ENCODE measurements at regions not wholly inside any gene's neighbourhood (a gene's known extent, or its start where the extent isn't known, plus 50 kb on each side); places are given as distances from the start of the nearest gene placed in this dataset.

DNA sequence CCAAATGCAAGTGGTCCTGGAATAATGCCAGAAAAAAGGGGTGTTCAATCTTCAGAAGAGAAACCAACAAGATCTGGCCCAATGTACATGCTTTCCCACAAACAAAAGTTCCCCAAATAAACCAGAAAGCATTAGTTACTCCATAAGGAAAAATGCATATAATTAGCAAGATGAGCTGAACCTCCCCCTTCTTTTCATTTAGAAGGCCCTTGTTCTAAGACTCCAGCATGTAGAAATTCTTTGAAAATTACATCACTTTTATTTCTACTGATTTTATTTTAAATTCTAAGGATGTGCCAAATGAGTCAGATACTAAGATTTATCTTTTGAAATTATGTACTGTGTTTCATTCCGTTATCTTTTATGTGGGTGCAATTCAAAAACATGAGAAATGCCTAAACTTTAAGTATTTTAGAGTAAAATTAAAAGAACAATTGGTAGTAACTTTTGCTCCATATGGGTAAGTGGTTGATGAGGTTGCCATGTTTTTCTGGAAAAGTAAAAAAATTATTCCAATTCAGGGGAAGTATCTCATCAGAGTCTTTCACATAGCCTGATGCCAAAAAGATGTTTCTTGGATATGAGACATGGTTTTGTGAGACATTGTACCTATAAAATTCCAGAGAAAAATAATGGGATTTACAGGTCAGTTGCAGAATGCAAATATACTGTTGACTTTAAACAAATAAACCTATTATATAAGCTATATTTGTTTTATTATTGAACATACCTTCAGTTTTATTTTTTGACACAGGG lies 106.5 kb upstream of the CCDC112 start:
- DNase-seq (ENCODE audit: low spot score): peak; percentile 24

DNA sequence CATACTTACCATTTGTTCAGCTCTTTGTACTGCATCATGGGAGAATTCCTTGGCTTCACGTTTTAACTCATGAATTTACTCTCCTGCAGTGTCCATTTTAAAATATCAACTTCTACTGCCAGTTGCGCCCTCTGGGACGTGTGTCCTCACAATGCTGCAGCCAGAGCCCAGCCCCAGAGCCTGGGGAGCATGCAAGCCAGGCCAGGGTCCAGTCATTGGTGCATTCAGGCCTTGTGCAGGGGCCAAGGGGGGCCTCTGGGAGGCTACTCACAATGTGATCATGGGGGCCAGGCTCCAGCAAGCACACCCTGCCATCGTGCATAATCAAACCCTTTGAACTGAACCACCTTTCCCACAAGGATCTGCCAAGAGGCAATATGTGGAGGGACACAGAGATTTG lies 105.6 kb upstream of the CCDC112 start:
- DNase-seq (ENCODE audit: low spot score): no peak

DNA sequence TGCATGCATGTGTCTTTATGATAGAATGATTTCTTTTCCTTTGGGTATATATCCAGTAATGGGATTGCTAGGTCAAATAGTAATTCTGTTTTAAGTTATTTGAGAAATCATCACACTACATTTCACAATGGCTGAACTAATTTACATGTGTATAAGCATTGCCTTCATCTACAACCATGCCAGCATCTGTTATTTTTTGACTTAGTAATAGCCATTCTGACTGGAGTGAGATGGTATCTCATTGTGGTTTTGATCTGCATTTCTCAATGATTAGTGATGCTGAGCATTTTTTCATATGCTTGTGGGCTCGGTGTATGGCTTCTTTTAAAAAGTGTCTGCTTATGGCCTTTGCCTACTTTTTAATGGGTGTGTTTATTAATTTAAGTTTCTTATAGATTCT lies 102.3 kb upstream of the CCDC112 start:
- DNase-seq (ENCODE audit: low spot score): no peak

DNA sequence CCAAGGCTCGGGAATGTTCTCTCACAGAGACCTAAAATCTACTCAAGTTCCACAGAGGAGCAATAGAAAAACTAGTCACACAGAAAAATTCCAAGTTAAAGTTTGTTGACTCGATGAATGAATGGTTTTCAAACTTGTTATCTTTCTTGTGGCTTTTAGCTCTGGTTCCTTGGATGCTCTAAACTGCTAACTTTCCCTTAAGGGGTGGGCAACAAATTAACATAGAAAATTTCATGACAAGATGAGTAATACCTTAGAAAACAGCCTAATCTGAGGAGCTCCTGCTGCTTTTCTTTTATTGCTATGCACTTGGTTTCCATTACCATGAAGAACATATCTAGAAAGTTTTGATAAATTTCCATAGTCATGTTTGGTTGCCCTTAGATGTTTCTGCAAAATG lies 100.2 kb upstream of the CCDC112 start:
- DNase-seq (ENCODE audit: low spot score): no peak

DNA sequence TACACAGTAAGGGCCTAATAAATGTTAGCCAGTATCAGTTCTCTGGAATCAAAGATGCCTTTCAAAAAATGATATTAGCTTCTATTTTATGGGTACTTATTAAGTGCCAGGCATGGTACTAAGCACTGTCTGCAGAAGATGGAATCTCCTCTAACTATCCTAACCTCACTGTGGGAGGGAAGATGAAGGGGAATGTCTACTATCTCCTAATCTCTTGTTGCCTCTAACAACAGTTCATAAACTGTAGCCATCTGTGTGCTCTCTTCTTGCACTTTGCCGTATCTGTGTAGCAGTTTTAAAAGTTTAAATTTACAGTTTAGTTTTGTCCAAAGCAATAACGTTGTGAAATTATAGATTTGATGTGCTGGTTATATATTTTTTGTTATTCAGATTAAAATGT lies 99.6 kb upstream of the CCDC112 start:
- DNase-seq (ENCODE audit: low spot score): no peak

DNA sequence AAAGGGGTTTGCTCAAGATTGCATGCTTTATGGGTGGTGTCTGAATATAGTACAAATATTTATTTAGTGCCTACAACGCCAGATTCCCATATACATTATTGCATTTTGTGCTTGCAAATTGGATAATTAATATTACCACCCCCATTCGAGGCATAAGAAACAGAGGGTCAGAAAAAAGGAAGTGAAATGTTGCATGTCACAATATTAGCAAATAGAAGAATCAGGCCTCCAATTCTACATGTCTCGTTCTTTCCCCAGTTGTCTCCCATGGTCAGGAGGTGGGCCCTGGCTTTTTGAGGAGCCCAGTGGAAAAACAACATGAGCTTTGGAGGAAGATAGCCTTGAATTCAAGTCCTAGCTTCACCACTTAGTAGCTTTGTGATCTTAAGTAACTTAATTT lies 98.1 kb upstream of the CCDC112 start:
- DNase-seq (ENCODE audit: low spot score): no peak

DNA sequence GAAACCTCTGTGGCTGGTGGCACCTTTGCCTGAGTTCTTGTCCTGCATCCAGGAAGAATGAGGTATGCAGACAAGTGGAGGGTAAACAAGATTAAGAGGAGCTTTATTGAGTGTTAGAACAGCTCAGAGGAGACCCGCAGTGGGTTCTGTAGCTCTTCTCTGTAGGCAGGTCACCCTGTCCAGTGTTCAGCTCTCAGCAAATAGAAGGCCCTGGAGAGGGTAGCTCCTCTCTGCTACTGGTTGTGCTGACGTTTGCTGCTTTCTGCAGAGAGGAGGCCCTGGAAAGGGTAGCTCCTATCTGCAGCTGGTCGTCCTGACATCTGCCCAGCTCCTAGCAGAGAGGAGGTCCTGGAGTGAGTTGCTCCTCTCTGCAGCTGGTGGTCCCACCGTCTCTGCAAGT lies 96.8 kb upstream of the CCDC112 start:
- no peak for DNase-seq (ENCODE audit: low spot score)

DNA sequence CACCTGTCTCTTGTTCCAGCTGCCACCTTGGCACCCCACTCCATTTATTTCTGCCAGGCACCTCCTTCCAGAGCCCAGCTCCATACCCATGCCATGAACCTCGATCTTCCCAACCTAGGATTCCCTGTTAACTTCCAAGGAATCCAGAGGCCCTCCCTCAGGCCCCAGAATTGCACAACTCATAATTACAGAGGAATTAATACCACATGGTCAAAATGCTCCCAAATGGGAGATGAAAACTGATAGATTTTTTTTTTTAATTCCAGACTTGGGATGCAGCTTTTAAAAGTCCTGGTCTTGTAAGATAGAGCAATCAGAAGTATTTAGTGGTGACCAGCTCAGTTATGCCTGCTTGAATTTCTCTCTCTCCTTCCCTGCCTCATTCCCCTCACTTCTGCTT lies 96.2 kb upstream of the CCDC112 start:
- peak; percentile 62 for DNase-seq (ENCODE audit: low spot score)

DNA sequence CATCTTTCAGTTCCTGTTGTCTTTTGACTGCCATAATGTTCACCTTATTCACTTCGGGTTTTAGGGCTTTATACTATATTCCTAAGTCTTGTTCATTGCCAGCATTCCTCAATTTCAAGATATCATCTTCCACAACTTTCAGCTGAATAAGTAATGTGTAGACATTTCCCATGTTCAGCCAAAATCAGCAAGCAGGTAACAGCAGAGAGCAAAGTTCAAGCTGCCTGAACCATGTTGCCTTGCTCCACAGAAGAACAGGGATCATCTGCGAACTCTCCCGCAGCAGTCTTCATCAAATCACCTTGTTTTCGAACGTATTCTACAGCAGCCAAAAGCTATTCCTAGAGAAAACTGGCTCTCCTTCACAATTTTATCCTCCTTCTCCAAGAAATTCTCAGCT lies 95.3 kb upstream of the CCDC112 start:
- DNase-seq (ENCODE audit: low spot score): no peak

DNA sequence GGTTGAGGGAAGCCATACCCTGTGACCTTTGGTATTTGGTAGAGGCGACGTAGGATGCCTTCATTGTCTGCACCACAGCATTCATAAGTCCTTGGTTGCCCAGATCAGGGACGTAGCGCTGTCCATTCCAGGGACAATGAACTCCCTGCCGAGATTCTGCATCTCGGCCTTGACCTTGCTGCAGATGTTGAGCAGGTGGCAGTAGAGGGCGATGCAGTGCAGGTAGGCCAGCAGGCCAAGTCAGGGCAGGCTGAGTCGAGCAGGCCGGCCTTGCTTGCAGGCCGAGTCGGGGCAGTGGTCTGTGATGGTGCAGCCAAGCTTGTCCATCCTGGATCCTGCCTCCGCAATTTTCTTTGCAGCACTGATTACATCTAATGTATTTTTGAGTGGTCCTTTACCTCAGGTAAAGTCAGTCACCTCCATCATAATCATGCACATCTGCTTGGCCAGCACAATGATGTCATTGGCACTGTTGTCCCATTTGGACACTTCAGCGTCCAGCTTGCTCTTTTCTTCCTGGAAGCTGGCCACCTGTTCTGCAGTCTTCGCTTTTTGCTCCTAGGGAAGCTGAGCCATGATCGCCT lies 93.4 kb upstream of the CCDC112 start:
- DNase-seq (ENCODE audit: low spot score): no peak

DNA sequence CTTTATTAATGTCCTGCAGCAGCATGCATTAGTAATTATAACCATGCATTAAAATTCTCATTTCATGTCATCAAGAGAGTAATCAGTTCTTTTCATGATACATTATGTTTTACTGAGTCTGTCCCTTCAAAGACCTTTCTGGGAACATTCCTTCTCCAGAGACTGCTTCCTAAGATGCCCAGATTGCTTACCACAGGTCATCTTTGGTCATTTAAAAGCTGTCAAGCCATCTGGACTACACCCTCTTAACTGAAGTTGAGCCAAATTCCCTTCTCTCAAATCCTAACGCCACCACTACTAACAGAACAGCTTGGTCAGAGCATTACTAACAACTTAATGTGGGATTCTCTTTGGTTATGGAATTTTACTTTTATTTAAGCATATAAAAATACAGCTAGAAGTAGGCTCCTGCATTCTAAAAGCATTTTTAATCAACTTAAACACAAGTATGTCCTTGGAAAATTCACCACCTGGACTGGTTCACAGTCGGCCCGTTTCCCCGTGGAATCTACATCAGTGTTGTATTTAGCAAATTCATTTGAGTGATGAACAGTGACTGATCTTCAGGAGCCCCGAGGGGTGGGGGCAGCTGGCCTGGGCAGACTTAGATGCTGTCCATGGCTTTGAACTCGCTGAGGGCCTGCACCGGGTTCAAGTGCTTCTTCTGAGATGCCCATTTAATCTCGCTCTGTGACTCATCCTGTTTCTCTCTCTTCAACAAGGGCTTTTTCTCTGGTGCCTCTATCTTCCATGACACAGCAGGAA lies 92.8 kb upstream of the CCDC112 start:
- DNase-seq (ENCODE audit: low spot score): peak; percentile 34

DNA sequence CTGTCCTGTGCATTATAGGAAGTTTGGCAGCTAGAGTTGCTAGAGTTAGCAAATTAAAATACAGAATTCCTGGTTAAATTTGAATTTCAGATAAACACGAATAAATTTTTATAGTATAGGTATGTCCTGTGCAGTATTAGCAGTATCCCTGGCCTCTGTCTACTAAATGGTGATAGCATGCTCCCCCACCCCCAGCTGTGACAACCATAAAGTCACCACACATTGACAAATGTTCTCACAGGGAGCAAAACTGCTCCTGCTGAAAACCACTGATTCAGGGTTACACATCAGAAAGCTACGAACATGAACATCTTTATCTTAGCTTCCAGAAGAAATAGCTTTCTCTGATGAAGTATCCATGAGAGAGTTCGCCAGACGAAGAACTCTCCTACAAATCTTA lies 91.8 kb upstream of the CCDC112 start:
- DNase-seq (ENCODE audit: low spot score): no peak

DNA sequence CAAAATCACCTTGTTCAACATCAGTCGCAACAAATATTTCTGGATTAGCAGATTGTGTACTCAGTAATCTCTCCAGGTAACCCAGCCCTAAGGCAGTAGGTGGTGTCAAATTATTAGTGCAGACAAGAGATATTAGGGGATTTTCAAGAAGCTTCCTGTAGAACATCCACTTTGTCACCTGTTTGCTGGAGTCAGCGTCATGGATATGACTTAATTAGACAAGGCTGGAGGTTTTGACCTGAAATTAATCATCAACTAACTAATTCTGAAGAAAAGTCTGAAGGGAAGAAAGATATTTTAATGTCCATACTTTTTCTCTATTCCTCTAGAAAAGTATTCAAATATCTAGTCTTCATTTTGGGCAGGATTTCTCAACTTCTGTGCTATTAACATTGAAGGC lies 91.4 kb upstream of the CCDC112 start:
- DNase-seq (ENCODE audit: low spot score): no peak

DNA sequence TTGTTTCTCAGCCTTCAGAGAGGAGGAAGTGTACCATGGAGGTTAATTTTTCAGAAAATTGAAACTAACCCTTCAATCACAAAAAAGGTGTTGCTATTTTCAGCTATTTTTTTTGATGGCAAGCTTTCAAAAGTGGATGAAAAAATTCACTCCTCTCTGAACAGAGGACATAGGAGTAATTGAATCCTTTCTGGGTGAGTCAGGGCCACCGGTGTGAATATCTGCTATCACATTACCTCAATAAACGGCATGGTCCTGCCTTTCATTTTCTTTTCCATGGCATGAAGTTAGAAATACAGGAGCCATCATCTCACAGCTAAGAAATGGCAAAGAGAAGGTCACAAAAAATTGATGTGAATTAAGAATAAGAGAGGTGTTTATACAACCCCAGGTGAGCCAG lies 90.2 kb upstream of the CCDC112 start:
- DNase-seq (ENCODE audit: low spot score): no peak

DNA sequence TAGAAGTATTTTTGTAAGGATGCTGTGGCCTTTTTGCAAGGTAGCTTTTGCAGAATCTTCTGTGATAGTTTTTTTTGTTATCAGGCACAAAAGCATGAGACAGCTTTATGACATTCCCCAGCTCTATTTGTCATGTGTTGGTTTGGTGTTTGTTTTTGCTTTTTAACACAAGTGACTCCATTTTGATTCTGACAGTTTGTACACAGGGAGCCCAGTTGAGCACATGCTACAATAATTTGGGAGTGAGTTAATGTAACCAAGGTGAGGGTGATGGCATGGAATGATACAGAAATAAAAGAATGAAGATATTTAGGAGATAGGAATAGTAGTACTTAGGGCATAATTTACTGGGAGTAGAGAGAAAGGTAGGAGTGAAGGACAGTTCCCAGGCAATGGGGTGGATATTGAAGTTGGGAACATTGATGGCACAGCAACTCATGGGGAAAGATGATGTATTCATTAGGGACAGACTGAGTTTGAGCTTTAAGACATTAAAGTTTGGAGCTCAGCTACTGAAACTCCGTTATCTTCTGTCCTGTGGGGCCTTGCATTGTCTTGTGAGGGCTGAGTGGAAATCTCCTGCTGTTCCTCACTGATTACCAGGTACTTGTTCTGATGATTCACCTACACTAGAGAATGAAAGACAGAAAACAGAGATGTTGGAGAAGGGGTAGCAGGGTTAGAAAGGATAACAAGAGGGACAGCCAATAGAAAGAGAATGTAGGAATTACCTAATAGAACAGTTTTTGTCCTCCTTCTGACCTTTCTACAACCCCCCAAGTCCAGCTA lies 88.3 kb upstream of the CCDC112 start:
- DNase-seq (ENCODE audit: low spot score): no peak

DNA sequence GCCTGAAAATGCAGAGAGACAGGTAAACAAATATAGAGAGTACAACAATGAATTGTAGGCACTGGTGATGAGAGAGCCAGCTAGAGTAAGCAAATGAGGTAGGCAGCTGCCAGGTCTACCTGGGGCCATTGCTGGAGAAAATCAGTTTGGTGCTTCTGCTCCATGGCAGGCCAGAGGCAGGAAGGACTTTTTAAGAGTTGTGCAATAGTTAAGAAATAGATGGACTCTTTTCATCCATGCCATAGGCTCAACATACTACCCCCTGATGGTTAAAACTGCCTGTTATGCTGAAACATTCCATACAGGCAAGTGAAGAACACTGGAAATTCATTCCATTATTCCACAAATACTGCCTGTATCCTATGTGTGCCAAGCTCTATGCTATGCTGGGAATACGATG lies 86.5 kb upstream of the CCDC112 start:
- no peak for DNase-seq (ENCODE audit: low spot score)

DNA sequence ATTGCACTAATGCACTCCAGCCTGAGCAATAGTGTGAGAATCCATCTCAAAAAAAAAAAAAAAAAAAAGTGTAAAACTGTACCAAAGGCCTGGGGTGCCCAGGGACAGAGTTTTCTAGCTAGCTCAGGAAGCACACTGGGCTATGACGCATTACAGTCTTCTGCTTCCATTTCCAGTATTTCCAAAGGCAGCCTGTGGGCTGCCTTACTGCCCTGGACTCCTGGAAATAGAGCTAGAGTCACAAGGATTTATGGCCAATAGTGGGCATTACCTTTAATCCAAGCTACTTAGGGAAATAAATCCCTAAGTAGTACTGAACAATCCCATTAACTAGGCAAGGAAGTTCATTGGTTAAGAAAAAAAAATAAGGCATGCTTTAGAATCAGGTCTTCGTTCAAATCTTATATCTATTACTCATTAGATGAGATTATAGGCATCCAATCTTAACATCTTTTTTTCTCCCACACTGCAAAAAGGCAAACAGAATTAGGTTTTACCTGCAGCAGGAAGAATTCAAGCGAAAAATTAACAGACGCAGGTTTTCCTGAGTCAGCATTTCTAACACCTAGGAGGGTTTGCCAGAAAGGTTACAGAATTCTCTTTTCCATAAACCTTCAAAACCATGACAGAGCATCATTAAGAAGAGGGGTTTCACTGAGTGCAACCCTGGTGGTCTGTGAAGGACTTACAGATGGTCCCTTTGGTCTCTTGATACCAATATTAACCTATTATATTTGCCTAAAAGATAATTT lies 85.6 kb upstream of the CCDC112 start:
- DNase-seq (ENCODE audit: low spot score): no peak

DNA sequence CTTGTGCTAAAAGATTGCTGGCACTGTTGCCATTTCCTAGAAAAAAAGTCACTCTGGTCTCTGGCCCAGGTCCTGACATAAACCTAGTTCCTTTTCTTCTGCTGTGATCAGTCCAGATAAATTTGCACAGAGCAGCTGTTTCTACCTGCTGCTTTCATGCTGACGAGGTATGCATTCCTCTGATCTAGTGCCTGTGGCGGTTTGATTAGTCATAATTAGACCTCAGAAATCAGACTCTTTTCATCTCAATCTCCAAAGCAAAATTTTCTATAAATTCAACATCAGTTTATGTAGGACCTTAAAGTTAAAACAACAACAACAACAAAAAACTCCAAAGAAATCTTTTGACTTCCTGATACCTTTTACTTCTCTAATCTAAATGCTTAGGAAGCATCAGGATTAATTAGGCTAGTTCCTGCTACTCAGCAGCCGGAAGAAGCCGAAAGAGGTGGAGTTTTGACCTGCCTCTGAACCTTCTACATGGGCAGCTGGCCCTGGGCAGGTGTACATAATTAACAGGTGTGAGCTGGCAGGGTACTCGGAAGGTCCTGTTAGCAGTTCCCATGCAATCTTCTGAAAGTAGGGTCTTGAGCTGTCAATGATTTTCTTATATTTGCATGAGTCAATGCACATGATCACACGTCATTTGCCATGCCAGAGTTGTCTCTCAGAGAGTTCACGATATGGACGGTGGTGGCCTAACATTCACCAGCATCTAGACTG lies 83.3 kb upstream of the CCDC112 start:
- DNase-seq (ENCODE audit: low spot score): no peak

DNA sequence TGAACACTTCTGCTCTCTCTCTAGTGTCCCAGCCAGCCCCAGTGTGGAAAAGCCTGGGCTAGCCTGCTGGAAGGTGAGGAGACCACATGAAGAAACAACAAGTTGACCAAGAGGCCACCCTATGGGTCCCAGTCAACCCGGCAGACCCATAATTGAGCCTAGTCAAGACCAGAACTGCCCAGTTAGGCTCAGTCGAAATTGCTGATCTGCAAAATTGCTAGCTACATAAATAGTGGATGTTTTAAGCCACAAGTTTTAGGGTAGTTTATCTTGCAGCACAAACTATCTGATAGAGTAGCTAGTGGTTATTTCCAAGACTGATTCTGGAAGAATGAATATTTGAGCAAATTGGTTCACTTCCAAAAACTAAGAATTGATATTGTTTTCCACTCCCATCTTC lies 82.3 kb upstream of the CCDC112 start:
- no peak for DNase-seq (ENCODE audit: low spot score)

DNA sequence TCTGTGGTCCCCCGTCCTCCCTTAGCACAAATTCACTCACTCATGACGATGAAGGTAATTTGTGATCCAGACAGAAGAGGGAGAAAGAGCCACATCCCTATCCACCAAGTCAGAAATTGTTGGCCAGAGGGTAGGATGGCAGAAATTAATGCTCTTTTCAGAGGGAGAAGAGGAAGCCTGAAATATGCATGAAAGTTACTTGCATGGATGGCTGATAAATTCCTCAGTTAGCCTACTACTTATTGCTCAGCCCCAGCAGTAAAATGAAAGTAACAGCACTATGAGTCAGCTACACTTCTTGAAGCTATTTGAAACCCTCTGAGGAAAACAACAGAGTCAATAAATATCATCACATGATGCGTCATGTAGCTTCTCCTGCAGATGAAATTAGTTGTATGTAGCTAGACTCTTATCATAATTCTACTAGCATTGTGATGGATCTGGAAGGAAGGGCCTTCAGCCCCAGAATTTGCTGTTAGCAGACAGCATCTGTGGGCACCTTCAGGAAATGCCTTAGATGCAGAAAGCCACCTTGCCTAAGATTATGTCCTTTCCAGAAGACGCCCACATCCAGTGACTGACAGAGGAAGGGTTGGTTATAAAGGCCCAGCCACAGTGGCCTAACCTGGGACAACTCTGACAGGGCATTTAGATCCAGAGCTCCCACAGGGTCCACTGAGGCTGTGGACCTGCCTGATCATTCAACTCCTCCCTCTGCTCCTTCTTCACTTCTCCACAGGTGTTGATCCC lies 81.2 kb upstream of the CCDC112 start:
- DNase-seq (ENCODE audit: low spot score): peak; percentile 71
